ENCODE measurements at regions not wholly inside any gene's neighbourhood (a gene's known extent, or its start where the extent isn't known, plus 50 kb on each side); places are given as distances from the start of the nearest gene placed in this dataset.

GRCh38 chr13:88649855-88650254 is 978.7 kb downstream of the SLITRK5 start:
- no peak for TF ChIP-seq CTCF (IDR thresholded peaks at IDR 0.05)
- no peak for TF ChIP-seq POLR2A (IDR thresholded peaks at IDR 0.05)

All from ovary (tissue), 3 donors.